UCSD-AML1 (cell line): ENCODE measurements at regions not wholly inside any gene's neighbourhood (a gene's known extent, or its start where the extent isn't known, plus 50 kb on each side); places are given as distances from the start of the nearest gene placed in this dataset.

ENCODE experiments used
- DNase-seq: peaks from one replicate; lab custom pipeline; 2025; ENCODE audit not compliant: unreplicated experiment; lab: John Stamatoyannopoulos, UW

DNA sequence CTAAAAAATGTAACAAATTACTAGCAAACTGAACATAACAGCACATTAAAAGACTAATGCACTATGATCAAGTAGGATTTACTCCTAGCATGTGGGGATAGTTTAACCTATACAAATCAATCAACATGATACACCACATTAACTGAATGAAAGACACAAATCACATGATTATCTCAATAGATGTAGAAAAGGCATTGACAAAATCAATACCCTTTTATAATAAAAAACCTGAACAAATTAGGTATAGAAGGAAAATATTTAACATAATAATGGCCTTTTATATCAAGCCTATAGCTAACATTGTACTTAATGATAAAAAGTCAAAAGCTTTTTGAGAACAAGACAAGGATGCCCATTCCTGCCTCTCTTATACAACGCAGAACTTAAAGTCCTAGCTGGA lies 540.0 kb downstream of the RERGL start:
- no peak for DNase-seq

DNA sequence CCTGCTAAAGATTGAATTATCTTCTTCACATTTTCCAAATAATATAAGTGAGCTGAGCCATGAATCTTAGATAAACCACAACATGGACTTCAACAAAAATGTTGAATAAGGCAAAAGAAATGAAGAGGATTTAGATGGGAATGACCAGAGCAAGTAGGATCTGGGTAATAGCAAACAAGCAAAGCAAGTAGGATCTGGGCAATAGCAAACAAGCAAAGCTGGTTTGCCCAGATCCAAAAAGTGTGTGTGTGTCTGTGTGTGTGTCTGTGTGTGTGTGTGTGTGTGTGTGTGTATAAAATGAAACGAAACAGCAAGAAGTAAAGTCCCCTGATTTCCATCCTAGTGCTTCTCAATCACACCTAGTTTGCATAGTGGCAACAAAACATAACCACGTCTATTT lies 549.1 kb downstream of the RERGL start:
- DNase-seq, result no peak

DNA sequence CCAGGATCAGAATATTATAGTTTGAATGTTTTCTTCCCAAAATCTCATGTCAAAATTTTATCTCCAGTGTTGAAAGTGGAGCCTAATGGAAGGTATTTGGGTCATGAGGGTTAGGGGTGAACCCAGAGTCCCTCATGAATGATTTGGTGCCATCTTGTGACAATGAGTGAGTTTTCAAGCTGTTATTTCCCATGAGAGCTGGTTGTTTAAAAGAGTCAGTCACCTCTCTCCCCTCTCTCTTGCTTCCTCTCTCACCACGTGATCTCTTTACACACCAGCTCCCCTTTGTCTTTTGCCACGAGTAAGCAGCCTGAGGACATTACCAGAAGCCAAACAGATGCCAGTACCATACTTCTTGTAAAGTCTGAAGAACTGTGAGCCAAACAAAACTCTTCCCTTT lies 561.6 kb downstream of the RERGL start:
- DNase-seq, result no peak

DNA sequence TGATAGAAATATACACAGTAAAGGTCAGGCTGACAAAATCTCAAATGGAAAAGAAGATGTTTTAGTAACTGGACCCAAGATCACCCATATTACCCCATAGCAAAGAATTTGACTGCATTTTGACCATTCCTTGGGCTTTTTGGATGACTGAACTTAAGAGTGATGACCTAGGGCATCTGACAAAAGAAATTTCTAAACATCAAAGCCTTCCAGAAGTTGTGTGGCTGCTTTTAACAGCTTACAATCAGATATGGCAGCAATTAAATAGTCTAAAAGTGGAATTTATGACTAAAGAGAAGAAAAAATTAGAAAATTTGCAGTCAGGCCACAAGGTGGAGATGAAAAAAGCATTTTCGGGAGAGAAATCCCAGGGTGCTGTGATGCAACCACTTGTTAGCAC lies 563.0 kb downstream of the RERGL start:
- no peak for DNase-seq

DNA sequence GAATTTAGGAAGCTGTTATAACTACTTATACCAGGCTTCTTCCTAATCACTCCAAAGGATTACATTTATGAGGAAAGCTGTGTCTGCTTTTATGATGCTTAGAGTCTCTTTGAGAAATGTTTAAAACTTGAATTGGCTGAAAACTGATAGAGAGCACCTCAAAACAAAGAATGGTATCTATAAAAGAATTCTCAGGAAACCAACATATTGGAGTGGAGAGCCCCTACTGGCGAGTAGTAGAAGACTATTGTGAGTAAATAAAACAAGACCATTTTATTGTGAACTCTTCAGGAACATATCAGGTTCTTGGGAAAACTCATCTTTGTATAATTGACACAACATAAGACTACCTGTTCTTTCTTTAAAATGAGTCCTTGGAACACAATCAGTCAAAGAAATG lies 578.6 kb downstream of the RERGL start:
- DNase-seq, result no peak

- no peak for DNase-seq
Measured at GRCh38 chr12:17507336-17507735, 582.7 kb downstream of the RERGL start.

DNA sequence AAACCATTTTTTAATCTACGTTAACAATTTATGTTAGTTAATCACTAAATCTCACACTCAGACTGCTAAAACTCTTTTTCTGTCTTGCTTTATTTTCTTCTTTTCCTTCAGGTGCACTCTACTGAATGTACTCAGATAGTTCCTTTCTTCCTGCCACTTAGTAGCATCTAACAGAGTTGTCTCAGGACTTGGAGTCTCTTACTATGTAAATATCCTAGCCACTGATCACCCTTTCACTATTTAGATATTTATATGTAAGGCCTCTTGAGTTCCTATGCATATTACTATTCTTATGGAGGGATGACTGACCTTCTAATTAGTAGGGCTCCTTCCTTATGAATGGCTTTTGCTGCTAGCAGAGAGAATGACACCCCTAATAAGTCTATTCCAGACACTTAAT lies 586.3 kb downstream of the RERGL start:
- no peak for DNase-seq

DNA sequence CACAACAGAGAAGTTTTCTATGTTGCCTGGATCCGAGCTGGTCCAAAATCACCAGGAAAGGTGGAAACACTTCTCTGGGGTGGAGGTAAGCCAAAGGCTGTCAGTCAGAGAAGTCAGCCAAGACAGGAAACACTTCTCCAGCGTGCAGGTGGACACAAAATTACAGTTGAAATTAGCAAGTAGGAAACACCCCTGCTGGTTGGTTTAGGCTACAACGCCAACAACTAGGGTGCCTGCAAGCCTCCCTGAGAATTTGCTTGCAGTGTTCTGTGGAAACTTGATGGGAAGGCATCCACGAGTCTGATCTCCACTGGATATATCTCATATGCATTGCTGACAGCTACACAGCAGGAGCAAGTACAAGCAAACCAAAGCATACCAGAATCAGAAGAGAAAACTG lies 600.5 kb downstream of the RERGL start:
- no peak for DNase-seq

DNA sequence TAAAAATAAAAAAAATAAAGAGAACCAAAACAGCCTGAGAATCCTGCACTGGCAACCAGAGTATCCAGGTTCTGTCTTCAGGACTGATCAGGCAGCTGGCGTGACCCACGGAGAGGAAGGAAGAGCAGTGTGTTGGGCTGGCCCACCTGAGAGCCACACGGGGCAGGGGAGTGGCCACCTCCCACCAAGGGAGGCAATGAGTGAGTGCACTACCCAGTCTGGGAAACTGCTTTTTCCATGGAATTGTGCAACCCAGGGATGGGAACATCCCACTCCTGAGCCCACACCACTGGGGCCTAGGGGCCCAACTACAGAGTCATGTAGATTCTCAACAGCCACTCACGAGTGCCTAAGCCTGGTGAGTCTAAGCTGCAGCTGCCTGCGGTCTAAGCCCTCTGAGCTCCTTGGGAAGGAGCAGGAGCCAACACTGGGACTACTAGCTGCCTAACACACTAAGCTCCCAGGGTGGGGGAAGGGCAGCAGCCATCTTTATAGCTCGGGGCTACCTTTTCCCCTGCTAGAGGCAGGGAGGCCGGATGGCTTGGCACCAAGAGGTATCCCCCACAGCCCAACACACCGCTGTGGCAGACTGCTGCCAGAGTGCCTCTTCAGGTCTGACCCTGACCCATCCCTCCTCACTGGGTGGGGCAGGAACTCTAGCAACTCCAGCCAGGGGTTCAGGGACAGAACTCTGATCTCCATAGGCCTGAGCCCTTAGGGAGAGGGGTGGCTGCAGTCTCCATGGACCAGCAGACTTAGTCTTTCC lies 610.9 kb downstream of the RERGL start:
- DNase-seq, result no peak

DNA sequence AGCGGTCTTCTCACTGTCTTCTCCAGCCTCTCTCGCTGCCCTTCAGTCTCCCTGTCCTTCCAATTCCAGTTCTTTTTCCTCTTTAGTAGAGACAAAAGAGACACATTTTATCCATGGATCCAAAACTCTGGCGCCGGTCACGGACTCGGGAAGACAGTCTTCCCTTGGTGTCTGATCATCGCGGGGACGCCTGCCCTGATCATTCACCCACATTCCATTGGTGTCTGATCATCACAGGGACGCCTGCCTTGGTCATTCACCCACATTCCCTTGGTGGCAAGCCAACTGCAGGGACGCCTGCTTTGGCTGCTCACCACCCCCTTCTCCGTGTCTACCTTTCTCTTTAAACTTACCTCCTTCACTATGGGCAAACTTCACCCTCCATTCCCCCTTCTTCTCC lies 619.5 kb downstream of the RERGL start:
- DNase-seq, result no peak

GRCh38 chr12:17459214-17459613 lies 630.8 kb downstream of the RERGL start:
- no peak for DNase-seq

DNA sequence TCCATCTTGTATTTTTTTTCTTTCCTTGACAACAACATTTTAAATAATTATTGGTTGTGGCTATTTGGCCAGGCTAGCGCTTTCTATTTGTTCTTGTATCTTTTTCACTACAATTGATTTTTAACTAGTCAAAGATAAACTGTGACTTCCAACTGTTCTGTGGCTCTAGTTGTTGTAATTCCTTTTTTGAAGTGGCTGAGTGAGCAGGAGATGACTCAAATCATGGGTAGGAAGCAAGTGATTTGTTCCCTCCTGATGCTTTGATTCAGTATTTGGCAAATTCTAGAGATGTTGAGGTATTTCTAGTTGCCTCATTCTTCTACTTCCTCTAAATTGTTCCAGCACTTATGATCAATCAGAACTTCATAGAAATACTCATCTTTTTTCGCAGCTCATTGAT lies 633.5 kb downstream of the RERGL start:
- DNase-seq, result no peak

GRCh38 chr12:17438141-17438540 lies 651.9 kb downstream of the RERGL start:
- no peak for DNase-seq

GRCh38 chr12:17416748-17417147 lies 673.2 kb downstream of the RERGL start:
- no peak for DNase-seq

GRCh38 chr12:17414596-17414995 lies 675.4 kb downstream of the RERGL start:
- DNase-seq, result no peak

GRCh38 chr12:17411662-17412061 lies 678.3 kb downstream of the RERGL start:
- no peak for DNase-seq

DNA sequence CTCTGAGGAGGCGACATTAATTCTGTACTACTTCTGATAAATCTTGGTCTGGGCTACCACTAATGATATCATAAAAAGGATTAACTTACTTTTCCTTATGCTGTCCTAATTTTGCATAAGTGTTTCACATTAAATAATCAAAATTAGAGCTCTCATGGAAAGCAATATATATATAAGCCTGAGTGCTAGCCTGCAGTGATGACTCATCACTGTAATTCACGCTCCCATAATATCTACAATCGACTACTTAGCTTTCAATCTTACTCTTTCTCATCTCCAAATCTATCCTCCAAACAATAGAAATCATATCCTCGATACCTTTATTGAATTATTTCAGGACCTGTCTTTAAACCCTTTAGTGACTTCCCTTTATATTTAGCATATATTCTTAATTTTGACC lies 701.3 kb downstream of the RERGL start:
- no peak for DNase-seq

GRCh38 chr12:17383321-17383720 lies 706.7 kb downstream of the RERGL start:
- no peak for DNase-seq

DNA sequence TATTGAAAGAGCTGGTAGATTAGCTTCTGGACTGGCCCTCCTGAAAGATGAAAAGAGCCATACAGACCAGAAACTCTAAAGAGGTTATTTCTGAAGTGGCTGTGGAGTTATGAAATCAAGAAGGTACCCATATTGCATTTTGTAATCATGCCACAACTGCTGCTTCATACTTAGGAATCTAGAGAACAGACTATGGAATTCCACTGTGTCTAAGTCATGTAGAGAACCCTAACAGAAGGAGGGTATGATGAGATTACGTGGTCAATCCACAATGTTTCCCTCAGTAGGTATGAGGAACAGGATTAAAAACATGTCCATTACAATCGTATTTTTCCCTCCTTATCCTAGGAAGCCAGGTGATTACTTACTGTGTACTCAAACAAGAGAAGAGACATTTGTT lies 708.8 kb downstream of the RERGL start:
- DNase-seq, result no peak

- DNase-seq, result no peak
Measured at GRCh38 chr12:17372508-17372907, 717.5 kb downstream of the RERGL start.

DNA sequence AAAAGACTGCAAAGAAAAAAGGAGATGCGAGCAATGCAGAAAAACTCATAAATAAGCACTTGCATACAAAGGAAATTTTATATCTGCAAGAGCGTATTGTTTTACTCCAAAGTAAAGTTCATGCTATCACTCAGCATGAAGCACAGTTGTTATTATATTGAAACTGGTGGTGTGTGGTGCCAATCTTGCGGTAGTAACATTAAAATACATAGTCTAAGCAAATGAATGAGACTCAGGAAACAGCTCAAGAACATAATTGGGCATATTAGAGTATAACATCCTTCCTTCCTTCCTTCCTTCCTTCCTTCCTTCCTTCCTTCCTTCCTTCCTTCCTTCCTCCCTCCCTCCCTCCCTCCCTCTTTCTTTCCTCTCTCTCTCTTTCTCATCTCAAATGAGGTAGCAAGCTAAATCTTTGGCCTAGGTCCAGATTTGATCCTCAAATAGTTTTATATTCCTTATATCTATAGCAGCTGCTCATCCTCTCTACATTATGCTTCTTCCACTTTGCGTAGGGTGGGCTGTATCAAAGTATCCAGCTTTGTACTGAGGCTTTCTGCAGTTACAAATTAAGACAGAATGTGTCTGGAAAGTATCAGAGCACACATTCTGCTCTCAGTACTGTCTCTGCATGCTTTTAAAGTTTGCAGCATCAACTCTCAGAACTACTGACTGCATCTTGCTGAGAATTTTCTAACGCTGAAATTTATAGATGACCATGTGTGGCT lies 718.3 kb downstream of the RERGL start:
- no peak for DNase-seq

DNA sequence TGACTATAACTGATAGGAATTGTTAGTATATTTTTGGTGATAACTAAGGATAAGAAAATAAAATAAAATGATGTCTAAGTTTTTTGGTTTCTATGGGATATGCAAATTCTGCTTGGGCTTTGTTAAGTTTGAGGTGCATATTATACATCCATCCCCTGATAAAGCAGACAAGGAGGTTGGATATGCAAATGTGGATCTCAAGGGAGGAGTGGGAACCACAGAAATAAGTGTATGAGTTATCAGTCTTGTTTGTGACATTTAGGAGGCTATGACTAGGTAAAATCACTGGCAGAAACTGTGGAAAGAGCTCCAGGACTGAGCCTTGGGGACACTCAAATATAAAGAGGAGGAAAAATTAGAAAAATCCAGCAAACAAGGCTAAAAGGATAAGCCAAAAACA lies 719.4 kb downstream of the RERGL start:
- DNase-seq, result no peak

- DNase-seq, result no peak
Measured at GRCh38 chr12:17369556-17369955, 720.4 kb downstream of the RERGL start.
